HUES64 (cell line): ENCODE measurements at regions not wholly inside any gene's neighbourhood (a gene's known extent, or its start where the extent isn't known, plus 50 kb on each side); places are given as distances from the start of the nearest gene placed in this dataset.
"Not testable (repeated sequence)": the region's sequence is repeated elsewhere in the genome, so short reads cannot be mapped to it uniquely, and the experiment has no call there.

ENCODE experiments used
- H3K27ac ChIP-seq: 2 replicates; pipeline ENCODE4 v1.7.0; 2013; ENCODE audit warnings: low read depth, low read length, inconsistent platforms
- H3K27me3 ChIP-seq: 2 replicates; pipeline ENCODE4 v1.6.1; 2013; ENCODE audit warnings: mild to moderate bottlenecking, low read length; ENCODE audit not compliant: insufficient read depth
- H3K36me3 ChIP-seq: 2 replicates; pipeline ENCODE4 v1.6.1; 2013; ENCODE audit warnings: mild to moderate bottlenecking, low read length; ENCODE audit not compliant: insufficient read depth
- H3K4me1 ChIP-seq: 2 replicates; pipeline ENCODE4 v1.6.1; 2013; ENCODE audit warnings: mild to moderate bottlenecking, low read length, moderate library complexity; ENCODE audit not compliant: insufficient read depth
- H3K4me3 ChIP-seq: 2 replicates; pipeline ENCODE4 v1.5.1; 2013; ENCODE audit warnings: mild to moderate bottlenecking, low read length, moderate library complexity
- H3K9ac ChIP-seq: 2 replicates; pipeline ENCODE4 v1.6.1; 2013; ENCODE audit warnings: mild to moderate bottlenecking, low read depth, low read length
- H3K9me3 ChIP-seq: 2 replicates; pipeline ENCODE4 v1.6.1; 2013; ENCODE audit warnings: low read depth, low read length; ENCODE audit not compliant: insufficient read depth
- WGBS: fragments of 150-250, 120-280 bp; methylation state at CpG from one replicate; pipeline ENCODE4 v1.1.7; 2013; ENCODE audit warnings: missing lambda C conversion rate; 5-methylcytosine and 5-hydroxymethylcytosine counted together

DNA sequence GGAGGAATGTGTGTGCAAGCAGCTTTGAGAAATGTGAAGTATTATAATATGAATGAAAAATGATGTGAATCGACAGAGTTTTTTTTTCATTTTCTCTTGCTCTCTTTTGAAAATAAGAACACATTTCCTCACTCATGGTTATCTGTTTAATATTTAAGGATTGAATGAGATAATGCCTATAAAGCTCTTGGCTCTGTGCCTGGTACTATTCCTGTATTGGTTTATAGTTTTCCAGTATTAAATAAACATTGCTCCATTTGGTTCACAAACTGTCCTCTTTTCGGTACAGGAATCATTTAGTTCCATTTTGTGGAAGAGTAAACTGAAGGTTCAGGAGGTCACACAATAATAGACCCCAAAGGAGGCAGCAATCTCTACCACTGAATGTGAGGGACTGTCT is 1185.5 kb upstream of the WWC1 start:
- Histone ChIP-seq H3K27me3 (no peaks in the 10 kb centered on the region), H3K9me3 (no peaks in the 10 kb centered on the region), H3K4me3 (no peak overlapping the region), H3K27ac (no peak overlapping the region), H3K4me1 (no peaks in the 10 kb centered on the region), H3K9ac (no peak overlapping the region), H3K36me3 (no peaks in the 10 kb centered on the region)
- WGBS = 100% methylated on average over 2 of the region's 2 CpGs

DNA sequence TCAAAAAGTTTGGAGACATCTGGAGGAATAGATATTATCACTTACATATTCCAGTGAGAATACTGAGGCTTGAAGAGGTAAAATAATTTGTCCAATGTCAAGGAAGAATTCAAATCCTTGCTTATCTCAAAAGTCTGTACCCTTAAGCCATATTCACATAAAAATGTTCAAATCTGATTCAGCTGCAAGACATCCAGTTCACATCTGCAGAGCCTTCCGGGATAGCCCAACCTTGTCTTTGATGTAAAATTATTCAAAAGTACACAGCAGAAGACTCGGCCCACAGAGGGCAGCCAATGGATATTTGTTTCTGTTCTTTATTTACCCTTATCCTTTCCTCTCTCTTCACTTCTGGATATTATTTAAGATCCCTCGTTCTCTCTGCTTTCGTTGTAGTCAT is 1183.8 kb upstream of the WWC1 start:
- Histone ChIP-seq H3K27me3 (no peaks in the 10 kb centered on the region), H3K27ac (no peak overlapping the region), H3K4me3 (no peak overlapping the region), H3K9ac (no peak overlapping the region), H3K9me3 (no peaks in the 10 kb centered on the region), H3K4me1 (no peaks in the 10 kb centered on the region), H3K36me3 (no peaks in the 10 kb centered on the region)
- 95% methylated on average over 2 of the region's 4 CpGs for WGBS

DNA sequence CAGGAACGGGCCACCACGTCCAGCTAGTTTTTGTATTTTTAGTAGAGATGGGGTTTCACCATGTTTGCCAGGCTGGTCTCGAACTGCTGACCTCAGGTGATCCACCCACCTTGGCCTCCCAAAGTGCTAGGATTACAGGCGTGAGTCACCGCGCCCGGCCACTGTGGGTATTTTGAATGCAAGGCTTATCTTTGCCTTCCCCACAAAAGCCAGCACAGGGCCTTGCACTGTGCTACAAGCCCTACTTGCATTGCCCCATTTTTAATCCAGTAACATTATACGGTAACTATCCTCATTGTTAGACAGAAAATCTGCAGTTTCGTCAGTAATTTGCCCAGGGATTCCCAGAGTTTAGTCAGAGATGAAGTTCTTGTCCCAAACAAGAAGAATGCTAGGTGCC is 1183.2 kb upstream of the WWC1 start:
- not testable (repeated sequence) for H3K27me3 ChIP-seq, H3K4me1 ChIP-seq, H3K36me3 ChIP-seq, H3K27ac ChIP-seq, H3K4me3 ChIP-seq, H3K9me3 ChIP-seq, H3K9ac ChIP-seq
- whole genome bisulfite sequencing = 97% methylated on average over 9 of the region's 9 CpGs

DNA sequence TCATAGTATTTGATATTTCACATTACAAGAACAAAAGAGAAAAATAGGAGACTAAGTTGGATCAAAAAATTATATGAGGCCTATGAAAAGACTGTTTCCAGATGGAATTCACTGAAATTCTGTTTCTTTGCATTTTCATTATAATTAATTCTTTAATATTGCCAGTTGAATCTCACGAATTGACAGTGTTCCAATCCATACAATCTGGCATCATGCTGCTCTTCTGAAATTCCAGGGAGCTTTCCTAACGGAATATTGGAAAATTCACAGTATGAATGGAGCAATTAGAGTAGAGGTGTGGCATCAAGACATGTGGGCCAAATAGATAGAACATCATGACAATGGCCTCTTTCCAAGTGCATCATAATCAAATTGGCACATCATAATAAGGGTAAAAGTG is 1178.9 kb upstream of the WWC1 start:
- Histone ChIP-seq H3K36me3 (no peaks in the 10 kb centered on the region), H3K9ac (no peak overlapping the region), H3K4me1 (peaks cover 5% of the 10 kb centered on the region; the same call in 1 of the 2 replicates), H3K27me3 (no peaks in the 10 kb centered on the region), H3K9me3 (no peaks in the 10 kb centered on the region), H3K4me3 (no peak overlapping the region), H3K27ac (no peak overlapping the region)
- WGBS = 100% methylated on average over 2 of the region's 2 CpGs

DNA sequence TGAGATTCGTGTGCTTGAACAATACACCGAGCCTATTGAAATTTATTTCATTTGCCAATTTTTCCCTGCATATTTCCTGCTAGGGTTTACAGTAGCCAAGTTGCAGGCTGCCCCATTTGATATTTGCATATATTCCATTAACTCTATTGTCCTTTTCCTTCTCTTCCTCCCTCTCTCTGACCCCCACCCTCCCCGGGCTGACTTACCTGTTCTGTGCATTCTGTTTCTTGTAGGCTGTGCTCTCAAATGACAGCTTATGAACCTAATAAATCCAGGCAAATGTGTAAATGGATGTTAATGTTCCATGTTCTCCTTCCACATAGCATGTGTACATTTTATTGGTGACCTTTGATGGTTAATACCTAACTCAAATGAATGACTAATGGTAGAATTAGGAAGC is 1169.2 kb upstream of the WWC1 start:
- no peaks in the 10 kb centered on the region for H3K36me3 ChIP-seq
- no peaks in the 10 kb centered on the region for H3K27me3 ChIP-seq
- H3K9me3 ChIP-seq = no peaks in the 10 kb centered on the region
- 97% methylated on average over 3 of the region's 3 CpGs for WGBS
- H3K4me1 ChIP-seq = no peaks in the 10 kb centered on the region
- H3K27ac ChIP-seq = no peak overlapping the region
- H3K4me3 ChIP-seq = no peak overlapping the region
- no peak overlapping the region for H3K9ac ChIP-seq

DNA sequence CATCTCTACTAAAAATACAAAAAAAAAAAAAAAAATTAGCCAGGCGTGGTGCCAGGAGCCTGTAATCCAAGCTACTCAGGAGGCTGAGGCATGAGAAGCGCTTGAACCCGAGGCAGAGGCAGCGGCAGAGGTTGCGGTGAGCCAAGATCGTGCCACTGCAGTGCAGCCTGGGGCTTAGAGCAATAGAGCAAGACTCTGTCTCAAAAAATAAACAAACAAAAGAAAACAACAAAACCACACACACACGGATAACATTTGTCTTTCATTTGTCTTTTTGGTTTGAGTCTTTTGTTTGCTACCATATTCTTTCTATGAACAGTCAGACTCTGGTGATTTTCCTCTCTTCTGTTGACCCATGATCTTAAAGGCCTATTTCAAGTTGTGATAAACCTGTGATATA is 1168.3 kb upstream of the WWC1 start:
- no peaks in the 10 kb centered on the region for H3K4me1 ChIP-seq
- H3K27me3 ChIP-seq = no peaks in the 10 kb centered on the region
- no peaks in the 10 kb centered on the region for H3K9me3 ChIP-seq
- no peak overlapping the region for H3K27ac ChIP-seq
- no peak overlapping the region for H3K4me3 ChIP-seq
- no peak overlapping the region for H3K9ac ChIP-seq
- H3K36me3 ChIP-seq = no peaks in the 10 kb centered on the region
- WGBS = 92% methylated on average over 7 of the region's 7 CpGs

DNA sequence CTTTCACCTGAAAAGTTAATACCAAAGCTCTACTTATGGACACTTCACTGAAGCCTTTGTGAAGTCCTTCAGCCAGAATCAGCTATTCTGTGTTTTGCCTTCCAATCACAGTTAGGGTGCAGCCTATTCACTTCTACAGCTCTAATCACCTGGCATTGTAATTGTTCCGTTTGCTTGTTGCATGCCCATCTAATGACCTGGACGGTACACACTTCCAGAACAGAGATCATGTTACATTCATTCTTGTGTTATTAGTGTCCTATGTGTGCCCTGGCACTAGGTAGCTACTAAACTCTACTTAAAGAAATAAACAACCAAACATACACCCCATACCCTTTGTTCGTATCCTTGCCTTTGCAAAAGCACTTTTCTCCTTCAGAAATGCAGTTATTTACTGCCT is 1162.9 kb upstream of the WWC1 start:
- Histone ChIP-seq H3K4me1 (peaks cover 3% of the 10 kb centered on the region; the same call in 1 of the 2 replicates), H3K9ac (no peak overlapping the region), H3K9me3 (no peaks in the 10 kb centered on the region), H3K36me3 (no peaks in the 10 kb centered on the region), H3K27me3 (no peaks in the 10 kb centered on the region), H3K27ac (no peak overlapping the region), H3K4me3 (no peak overlapping the region)
- 96% methylated on average over 3 of the region's 3 CpGs for WGBS

DNA sequence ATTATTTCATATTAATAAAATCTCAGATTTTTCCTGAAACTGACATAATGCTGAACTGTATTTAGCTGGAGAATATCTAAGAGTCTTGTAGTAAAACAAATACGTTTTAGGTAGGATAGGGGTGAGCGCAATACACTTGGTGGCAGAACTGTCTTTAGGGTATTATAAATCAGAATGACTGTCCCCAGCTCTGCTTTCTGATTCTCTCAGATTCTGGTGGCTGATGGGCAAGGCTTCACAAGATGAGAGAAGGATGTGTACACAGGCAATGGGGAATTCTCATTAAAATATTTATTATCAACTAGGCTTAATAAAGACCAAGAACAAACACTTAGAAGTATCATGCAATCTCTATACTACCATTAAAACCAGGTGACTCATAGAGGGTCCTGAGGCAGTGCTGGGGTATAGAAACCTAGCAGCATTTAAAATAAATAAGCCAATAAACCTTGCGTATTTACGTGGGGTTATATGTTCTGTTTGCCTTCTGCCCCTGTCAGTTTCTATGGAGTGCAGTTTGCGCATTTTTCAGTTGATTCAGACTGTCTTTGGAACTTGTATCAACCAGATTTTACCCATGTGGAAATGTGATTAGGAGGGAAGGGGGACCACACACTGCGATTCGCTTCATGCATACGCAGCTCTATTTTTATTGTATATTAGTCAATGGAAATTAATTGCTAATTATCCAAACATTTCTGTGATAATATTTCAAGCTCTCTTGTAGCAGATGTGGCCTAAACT is 1150.7 kb upstream of the WWC1 start:
- 95% methylated on average over 7 of the region's 8 CpGs for WGBS
- H3K4me1 ChIP-seq = no peaks in the 10 kb centered on the region

DNA sequence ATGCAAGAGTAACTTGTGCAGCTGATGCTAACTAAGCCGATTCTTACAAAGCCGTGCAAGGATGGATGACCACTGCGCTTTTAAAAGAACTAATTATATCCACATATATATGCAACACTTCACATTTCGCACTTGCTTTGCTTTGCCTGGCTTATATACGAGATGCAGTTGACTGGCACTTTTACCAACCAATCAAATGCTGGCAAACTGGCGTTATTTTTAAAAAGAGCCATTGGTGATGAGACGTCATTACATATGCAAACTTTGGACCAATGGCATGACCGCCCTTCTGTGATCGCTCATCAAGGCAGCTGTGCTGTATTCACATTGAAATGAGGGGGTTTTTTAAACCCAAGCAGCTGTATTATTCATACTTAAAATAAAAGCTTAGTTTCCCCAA is 1147.7 kb upstream of the WWC1 start:
- no peaks in the 10 kb centered on the region for H3K36me3 ChIP-seq
- WGBS = 96% methylated on average over 9 of the region's 9 CpGs
- no peaks in the 10 kb centered on the region for H3K9me3 ChIP-seq
- no peaks in the 10 kb centered on the region for H3K4me1 ChIP-seq
- no peak overlapping the region for H3K27ac ChIP-seq
- H3K9ac ChIP-seq = no peak overlapping the region
- H3K4me3 ChIP-seq = no peak overlapping the region
- no peaks in the 10 kb centered on the region for H3K27me3 ChIP-seq

More for the DNA sequence above, 1150.7 kb upstream of the WWC1 start:
- H3K36me3 ChIP-seq = no peaks in the 10 kb centered on the region
- no peak overlapping the region for H3K27ac ChIP-seq
- H3K4me3 ChIP-seq = no peak overlapping the region
- no peak overlapping the region for H3K9ac ChIP-seq
- no peaks in the 10 kb centered on the region for H3K27me3 ChIP-seq
- H3K9me3 ChIP-seq = no peaks in the 10 kb centered on the region

DNA sequence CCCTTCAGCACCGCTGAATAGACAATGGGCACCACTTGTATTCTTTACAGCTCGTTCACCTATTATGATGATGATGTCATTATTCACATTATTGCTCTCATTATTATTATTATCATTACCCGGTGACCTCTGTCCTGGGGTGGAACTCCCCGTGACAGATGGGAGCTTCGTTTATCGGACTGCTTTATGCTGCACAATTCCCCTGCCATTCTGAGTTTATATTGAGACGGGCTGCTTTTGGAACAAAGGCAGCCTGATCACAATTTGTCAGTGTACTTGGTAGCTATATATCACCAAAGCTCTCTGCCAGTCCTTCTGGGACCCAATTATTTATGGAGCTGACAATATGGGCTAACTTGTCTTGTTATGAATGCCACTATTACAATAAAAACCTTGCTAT is 1145.6 kb upstream of the WWC1 start:
- Histone ChIP-seq H3K27me3 (no peaks in the 10 kb centered on the region), H3K4me3 (no peak overlapping the region), H3K36me3 (no peaks in the 10 kb centered on the region), H3K9me3 (no peaks in the 10 kb centered on the region), H3K27ac (no peak overlapping the region), H3K4me1 (no peaks in the 10 kb centered on the region), H3K9ac (no peak overlapping the region)
- WGBS = 93% methylated on average over 7 of the region's 7 CpGs

DNA sequence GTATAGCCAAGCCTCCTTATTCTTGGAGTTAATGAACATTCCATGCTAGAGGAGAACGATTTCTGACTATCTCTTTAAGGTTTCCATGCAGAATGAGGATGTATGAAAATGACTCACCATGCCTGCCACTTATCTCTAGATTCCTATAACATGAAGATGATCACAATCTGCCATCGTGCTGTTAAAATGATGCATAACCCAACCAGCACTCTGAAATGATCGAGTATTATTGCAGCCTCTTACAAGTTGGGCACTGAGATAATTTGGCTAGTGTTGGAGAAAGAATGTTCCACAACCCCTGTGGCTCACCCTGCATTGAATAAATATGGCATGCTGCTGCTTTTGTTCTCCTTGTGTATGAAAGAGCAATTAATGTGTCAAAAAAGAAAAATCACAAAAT is 1143.6 kb upstream of the WWC1 start:
- Histone ChIP-seq H3K4me1 (no peaks in the 10 kb centered on the region), H3K4me3 (no peak overlapping the region), H3K27me3 (no peaks in the 10 kb centered on the region), H3K27ac (no peak overlapping the region), H3K36me3 (no peaks in the 10 kb centered on the region), H3K9me3 (no peaks in the 10 kb centered on the region), H3K9ac (no peak overlapping the region)
- WGBS = 95% methylated on average over 3 of the region's 3 CpGs

DNA sequence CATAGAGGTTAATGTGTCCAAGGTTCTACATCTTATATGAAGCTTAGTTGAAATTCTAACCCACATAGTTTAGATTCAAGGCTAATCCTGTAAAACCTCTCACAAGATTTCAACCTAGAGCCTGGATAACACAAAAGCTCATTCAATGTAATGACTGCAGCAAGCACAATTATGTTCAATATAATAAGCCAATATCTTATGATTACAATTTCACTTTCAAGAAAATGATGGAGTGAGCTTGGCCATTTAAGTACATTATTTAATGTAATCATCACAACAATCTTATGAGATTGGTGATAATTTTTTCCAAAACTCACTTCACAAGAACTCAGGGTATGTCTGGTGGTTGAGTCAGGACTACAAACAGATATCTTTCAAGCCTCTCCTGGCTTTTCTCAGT is 1140.8 kb upstream of the WWC1 start:
- H3K27ac ChIP-seq = no peak overlapping the region
- no peaks in the 10 kb centered on the region for H3K9me3 ChIP-seq
- no peak overlapping the region for H3K9ac ChIP-seq
- H3K4me3 ChIP-seq = no peak overlapping the region
- no peaks in the 10 kb centered on the region for H3K36me3 ChIP-seq
- 0 out of 2 replicates have a peak, but pooled peaks cover 3% of the 10 kb centered on the region for H3K4me1 ChIP-seq
- no peaks in the 10 kb centered on the region for H3K27me3 ChIP-seq
